ENCODE measurements at regions not wholly inside any gene's neighbourhood (a gene's known extent, or its start where the extent isn't known, plus 50 kb on each side); places are given as distances from the start of the nearest gene placed in this dataset.

DNA sequence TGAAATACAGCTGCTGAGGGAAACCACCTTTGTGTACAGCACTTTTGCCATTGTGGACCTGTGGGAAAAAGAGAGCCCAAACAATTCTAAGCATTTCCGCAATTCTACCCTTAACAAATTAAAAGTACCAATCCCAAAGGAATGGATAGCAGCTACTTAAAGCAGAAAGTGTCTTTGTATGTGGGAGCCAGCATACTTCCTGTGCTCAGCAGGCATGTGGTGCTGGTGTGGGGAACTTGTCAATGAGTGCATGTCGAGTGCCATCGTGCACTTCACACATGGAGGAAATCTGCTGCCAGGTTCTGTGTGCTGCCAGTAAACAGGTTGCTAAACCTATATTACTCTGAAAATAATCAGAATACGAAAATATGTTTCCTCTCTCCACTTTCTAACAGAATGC, 399.0 kb downstream of the LRRC70 start:
- TF ChIP-seq, protein P1, sequence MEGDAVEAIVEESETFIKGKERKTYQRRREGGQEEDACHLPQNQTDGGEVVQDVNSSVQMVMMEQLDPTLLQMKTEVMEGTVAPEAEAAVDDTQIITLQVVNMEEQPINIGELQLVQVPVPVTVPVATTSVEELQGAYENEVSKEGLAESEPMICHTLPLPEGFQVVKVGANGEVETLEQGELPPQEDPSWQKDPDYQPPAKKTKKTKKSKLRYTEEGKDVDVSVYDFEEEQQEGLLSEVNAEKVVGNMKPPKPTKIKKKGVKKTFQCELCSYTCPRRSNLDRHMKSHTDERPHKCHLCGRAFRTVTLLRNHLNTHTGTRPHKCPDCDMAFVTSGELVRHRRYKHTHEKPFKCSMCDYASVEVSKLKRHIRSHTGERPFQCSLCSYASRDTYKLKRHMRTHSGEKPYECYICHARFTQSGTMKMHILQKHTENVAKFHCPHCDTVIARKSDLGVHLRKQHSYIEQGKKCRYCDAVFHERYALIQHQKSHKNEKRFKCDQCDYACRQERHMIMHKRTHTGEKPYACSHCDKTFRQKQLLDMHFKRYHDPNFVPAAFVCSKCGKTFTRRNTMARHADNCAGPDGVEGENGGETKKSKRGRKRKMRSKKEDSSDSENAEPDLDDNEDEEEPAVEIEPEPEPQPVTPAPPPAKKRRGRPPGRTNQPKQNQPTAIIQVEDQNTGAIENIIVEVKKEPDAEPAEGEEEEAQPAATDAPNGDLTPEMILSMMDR (IDR thresholded peaks at IDR 0.05; ENCODE audit: low read length): no peak
- no peak for TF ChIP-seq EZH2 (IDR thresholded peaks at IDR 0.05; ENCODE audit: borderline replicate concordance, low read length)

Data from OCI-LY1 (cell line).